HG03378 (cell line): ENCODE measurements at regions not wholly inside any gene's neighbourhood (a gene's known extent, or its start where the extent isn't known, plus 50 kb on each side); places are given as distances from the start of the nearest gene placed in this dataset.
"Not testable (repeated sequence)": the region's sequence is repeated elsewhere in the genome, so short reads cannot be mapped to it uniquely, and the experiment has no call there.

ENCODE experiments used
- ATAC-seq: cut with Tn5 transposase; IDR thresholded peaks from one replicate; pipeline ENCODE4 v1.9.1; 2021; ENCODE audit warnings: mild to moderate bottlenecking, moderate library complexity; ENCODE audit not compliant: unreplicated experiment

DNA sequence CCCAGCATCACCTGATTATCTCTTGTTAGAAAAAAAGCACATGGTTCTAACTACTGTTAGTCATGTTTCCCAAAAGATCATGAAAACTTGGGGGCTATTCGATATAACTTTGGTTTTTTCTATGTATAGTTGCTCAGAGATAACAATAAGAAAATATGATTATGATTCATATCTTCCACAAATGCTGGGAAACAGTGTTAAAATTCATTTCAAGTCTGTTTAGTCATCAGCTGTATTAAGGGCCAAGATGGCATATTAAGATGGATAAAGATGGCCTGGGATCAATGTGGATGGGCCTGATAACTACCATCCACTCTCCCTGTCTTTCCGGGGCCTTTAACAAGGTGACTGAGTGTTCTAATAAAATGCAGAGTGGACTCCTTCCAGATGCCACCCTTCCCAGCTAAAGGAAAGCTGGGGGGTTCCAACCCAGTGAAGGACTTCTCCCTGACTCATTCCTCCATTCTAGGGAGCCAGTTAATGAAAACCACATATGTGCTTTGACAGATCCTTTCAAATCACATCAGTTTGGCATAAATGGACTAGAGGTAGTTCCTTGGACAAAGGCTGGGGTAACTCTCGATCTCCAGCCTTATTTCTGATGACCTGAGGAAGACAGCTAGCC lies 221.6 kb downstream of the VAPA start:
- ATAC-seq, result no peak

DNA sequence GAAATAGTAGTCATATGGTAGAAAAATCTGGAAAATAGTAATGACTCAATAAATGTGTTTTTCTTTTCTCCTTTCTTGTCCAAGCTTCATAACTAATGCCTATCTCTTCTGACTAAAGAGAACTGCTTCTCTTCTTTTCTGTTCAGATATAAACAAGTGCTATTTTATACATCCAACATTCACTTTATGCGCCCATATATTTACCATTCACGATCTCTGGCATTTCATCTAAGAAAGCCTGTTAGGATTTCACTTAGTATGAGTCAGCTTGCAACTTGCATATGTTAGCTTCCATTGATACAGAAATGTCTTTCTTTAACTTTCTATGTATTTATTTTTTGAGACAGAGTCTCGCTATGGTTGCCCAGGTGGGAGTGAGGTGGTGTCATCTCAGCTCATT lies 224.9 kb downstream of the VAPA start:
- ATAC-seq, result no peak

DNA sequence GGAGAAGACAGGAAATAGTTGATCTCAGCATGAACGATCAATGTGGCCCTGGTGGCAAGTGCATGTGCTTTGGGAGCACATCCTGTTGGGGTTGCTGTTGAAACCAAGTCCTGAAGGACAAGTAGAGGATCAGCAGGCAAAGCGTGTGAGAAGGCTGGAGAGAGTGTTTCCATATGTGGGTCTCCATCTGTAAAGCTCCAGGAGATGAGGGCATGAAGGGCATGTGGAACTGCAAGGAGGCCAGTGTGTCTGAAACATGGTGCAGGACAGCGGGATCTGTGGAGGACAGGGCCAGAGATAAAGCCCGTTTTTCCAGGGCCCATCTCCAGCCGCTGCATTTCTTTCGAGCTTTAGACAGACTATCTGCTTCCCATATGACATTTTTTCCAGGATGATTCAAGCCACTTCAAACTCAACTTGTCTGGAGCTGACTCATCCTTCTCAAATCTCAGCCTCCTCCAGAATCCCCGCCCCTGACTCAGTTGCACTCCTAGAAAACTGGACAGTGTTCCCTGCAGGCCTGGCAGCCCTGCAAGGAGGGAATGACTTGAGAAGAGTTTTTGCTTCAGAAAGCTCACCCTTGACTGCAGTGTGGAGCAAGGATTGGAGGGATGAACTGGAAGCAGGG lies 226.1 kb downstream of the VAPA start:
- no peak for ATAC-seq

DNA sequence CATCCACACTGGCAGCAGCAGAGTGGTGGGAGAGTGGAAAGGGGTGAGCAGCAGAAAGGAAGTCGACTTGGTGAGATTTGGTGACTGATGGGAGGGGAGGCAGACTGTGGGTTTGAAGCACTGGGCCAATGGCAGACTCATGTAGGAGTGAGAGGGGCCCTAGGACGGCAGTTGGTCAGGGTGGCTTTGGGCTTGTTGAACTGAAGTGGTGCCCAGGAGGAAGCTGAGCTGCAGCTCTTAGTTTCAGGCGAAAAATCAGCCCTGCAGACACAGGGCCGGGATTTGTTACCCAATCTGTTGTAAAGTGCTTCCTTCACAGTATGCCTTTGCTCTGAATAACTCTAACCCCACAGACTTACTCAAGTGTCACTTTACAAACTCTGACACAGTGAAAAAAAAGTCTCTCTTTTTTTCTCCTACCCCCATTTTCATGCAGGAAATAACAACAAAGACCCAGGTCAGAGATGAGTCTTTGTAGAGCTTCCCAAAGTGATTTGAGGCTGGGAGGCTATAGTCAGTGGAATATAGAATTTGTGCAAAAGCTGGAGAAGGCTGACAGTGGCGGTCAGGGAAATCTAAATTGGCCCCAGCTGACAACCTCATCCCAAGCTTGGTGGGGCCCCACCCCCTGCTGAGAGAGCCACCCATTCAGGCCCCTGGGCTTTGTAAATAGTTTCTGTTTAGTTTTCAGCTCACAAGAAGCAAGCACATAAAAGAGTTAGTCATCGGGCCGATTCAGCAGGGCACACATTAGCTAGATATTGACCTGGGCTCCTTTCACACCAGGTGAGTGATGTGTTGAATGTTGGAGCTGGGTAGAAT lies 226.9 kb downstream of the VAPA start:
- ATAC-seq, result no peak

DNA sequence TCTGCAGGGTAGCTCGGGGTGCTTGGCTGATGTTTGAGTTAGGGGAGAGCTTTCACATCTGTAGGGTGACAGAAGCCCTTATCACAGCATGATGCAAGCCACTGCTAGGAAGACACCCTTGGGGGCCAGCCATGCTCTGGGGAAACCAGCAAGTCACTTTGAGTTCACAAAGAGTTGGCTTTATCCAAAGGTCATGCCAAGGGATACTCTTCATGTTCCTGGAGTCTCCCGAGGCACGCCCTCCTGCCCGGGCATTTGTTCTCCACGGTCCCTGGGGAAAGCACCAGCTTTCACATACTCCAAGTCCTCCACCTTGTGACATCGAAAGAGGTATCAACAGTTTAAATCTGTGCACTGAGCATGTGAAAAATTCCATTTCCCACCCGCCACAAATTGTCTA lies 227.7 kb downstream of the VAPA start:
- ATAC-seq, result no peak

DNA sequence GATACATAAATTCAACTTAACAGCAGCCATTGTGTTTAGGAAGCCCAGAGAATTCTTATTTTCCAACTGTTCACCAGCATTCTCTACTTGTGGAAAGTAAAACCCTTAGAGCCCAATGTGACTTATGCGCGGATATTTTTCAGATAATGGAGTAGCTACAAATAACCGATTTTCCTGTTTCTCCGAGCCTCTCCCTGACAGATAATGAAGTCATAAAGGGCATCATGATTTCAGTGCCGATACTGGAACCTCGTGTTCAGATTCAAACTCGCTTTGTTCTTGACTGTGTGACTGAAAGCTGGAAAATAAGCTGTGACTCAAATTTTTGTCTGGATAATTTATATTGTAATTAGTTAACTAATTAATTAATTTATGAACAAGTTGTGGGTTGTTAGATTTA lies 228.2 kb downstream of the VAPA start:
- no peak for ATAC-seq

DNA sequence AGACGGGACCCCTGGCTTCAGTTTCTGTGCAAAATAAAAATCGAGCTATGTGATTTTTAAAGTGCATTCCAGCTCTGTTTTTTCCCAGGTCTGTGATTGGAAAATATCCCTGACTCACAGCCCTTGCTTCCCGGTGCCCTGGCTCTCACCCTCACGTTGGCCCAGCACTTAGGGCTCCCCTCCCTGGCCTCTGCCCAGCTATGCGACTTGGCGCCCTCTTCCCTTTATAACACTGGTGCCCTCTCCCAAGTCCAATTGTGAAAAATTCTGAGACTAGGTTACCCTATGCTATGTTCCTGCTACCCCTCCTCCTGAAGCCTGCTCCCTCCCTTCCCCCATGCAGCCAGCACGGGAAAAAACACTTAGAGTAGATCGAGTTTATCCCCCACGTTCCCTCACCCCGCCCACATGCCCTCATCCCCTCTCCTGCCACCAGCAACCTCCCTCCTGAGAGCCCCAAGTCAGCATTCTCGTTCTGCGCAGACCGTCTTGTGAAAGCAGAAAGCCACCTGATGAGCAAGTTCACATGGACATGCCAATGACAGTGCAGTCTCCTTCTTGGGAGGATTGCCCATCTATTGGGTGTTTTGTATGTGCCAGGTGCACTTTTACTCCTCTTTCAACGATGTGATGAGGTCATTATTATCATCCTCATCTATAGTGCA lies 228.8 kb downstream of the VAPA start:
- no peak for ATAC-seq

DNA sequence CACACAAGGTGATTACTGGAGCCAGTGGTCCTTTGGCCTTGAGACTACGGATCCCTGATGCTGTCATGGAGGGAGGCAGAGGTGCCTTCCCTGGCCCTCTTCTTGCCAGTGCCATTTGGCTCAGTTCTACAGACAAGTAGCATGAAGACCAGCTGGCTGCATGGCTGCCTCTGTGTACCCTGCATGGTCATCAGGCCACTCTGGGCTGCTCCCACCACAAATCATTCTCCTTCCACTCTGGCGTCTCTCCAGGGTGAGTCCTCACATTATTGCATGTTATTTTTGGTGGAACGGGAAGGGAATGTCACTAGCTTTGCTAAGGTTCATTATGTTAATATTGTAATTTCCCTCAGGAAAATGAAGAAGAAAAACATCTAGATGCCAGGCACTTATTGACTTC lies 229.8 kb downstream of the VAPA start:
- no peak for ATAC-seq

DNA sequence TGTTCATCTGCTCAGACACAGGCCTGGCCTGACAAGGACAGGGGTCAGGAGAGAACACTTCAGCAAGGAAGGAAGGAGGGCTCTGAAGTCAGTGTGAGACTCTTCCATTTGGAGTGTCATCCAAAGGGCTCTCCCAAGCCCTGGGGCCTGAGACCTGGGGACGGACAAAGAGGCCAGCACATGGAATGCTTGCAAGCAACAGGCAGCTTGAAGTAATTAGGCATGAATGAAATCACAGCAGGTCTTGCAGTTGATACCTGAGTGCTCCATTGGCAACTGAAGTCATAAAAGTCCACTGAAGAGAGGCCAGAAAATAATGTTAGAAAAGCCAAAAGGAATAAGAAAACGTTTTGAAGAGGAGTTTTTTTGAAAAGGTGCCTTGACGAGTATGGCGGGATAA lies 231.7 kb downstream of the VAPA start:
- ATAC-seq, result no peak

DNA sequence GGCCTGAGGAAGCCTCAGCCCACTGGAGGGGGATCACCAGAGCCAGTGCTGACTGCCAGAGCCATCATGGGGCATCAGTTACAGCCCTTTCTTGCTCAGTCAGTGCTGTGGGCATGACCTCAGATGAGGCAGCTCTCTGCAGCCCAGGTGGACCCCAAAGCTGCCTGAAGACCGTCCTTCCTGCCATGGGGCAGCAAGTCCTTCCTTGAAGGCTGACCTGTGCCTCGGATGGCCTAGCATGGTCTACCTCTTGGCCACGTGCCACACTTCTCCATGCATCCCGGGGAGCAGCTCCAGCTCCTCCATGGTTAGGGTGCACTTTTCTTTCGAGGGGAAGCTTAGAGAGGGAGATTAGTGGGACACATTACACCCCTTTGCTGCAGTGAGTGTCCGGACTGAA lies 233.4 kb downstream of the VAPA start:
- ATAC-seq, result no peak

DNA sequence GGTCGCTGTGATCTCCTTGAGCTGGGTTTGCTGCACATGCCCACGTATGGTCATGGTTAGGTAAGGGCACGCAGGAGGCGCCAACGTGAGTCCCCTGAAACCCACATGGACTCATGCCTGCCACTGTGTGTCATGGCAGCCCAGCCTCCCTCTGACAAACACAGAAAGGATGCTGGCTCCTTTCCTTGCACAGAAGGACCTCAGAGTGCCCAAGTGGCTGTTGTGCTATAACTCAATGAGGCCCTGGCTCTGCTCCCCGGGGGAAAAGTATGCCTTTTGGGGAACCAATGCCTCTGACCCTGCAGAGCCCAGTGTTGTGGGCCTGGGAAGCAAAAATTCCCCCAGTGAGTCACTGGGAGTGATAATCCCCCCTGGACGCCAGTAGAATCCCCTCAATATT lies 233.9 kb downstream of the VAPA start:
- ATAC-seq, result no peak

DNA sequence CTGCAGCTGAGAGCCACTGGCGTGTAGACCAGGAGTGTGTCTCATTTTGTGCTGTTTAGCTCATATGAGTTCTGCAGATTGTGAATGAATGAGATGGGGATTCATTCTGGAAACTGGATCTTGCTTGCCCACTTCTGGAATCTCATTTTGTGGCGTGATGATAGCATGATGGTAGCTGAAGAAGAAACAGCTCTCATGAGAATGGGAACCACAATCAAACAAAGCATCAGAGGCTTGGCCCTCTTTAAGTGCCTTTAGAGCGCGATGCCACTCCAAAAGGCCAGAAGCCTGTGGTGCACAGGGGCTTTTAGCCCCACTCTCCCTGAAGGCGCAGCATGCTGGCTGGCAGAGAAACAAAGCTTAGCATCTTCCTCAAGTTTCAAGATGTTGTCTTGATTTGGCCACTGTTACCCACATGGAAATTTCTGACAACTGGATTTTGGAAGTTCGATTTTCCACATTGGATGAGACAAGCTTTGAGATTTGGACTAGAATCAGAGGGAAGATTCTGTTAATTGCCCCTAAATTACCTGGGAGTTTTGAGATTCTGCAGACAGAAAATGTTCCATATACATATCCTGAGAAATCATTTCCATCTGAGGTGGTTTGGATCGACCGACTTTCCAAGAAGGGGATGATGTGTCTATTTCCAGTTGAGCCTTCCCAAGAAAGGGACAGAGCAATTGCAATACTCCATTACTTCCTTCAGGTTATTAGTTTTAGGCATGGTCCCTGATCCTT lies 234.5 kb downstream of the VAPA start:
- no peak for ATAC-seq

DNA sequence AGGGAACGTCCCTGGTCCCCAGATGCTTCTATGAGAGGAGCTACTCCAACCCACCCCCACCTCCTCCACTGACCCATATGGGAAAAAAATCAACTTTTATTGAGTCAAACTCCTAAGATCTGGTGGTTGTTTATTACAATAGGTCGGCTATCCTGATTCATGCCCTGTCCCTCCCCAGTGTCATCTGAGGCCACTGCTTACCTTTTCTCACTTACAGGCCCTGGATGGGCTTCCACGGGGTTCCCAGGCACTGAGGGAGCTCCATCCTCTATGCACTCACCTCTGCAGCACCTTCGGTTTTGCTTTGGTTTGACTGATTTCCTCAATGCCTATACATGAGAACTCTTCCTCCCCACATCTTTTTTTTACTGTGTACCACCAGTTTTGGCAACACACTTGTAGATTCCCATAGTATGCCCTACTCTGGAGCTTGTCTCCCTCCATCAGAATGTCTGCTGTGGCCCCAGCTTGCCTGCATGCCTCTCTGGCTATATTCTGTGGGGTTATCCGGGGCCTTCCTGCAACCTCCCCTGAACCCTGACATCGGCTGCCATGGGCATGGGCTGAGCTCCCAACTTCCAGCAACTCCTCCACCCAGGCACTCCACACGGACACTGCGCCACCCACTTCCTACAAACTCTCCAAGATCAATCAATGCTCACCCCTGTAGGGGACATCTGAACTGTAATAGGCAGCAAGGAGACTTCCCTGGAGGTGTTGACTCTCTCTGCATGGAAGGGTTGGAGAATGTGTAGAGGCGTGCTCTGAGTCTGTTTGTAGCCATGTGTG lies 236.1 kb downstream of the VAPA start:
- no peak for ATAC-seq

DNA sequence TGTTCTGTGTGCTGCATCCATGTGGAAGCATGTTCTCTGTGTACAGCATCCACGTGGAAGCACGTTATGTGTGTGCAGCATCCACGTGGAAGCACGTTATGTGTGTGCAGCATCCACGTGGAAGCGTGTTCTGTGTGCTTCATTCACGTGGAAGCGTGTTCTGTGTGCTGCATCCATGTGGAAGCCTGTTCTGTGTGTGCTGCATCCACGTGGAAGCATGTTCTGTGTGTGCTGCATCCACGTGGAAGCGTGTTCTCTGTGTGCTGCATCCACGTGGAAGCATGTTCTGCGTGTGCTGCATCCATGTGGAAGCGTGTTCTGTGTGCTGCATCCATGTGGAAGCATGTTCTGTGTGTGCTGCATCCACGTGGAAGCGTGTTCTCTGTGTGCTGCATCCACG lies 236.8 kb downstream of the VAPA start:
- ATAC-seq, result not testable (repeated sequence)

DNA sequence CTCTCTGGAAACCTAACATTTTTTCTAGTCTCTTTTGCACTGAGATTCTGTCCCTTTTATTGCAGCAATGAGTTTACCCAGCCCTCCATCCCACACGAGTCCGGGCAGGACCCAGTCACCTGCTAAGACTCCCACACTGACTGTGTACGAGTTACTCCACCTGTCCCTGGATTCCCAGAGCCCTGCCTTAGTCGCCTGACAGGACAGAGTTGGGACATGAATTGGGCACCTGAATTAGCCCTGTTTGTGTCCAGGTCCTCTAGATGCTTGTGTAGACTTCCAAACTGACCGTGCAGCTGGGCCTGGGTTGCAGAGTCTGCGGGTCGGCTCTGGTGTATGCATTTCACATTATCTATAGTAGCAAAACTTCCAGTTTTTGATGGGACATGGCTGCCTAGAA lies 238.7 kb downstream of the VAPA start:
- no peak for ATAC-seq

DNA sequence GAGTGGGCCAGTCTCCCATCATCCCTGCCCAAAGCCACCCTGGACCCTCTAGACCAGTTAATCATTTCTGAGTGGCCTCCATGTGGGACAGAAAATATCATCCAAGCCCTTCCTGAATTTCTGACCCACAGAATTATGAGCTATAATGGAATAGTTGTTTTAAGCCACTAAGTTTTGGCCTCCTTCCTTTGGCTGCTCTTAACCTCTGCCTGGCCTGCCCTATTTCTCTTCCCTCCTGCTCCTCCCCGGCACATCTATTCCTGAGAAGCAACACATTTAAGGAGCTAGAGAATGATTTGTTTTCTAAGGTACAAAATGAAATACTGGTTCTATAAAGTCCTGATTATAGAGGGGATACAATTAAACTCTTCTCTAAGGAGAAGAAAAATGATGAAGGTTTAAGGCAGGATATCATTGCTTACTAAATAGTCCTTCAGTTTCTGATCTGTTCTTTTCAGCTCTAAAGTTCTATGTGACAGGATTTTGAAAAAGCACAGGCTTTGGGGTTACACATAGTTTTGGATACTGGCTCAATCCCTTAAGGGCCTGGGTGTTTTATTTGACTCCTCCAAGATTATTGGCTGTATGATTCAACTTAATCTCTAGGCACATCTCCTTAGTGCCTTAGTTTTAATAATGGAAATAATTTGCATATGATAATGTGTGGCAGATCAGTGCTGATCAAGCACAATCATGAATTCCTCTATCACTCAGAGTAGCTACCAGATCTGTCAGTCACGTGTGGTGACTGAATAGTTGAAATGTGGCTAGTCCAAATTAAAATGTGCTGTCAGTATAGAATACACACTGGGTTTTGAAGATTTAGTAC lies 240.3 kb downstream of the VAPA start:
- ATAC-seq, result no peak

DNA sequence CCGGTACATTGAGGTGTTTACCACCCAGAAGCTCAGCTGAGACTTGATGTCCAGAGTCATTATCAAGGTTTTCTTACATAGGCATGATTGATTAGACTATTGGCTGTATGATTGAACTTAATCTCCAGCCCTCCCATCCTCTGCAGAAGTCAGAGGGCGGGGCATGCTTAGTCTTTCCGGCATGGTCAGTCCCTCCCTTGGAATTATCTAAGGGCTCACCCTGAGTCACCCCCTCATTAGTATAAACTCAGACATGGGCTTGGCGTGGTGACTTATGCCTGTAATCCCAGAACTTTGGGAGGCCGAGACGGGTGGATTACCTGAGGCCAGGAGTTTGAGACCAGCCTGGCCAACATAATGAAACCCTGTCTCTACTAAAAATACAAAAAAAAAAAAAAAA lies 243.9 kb downstream of the VAPA start:
- no peak for ATAC-seq

DNA sequence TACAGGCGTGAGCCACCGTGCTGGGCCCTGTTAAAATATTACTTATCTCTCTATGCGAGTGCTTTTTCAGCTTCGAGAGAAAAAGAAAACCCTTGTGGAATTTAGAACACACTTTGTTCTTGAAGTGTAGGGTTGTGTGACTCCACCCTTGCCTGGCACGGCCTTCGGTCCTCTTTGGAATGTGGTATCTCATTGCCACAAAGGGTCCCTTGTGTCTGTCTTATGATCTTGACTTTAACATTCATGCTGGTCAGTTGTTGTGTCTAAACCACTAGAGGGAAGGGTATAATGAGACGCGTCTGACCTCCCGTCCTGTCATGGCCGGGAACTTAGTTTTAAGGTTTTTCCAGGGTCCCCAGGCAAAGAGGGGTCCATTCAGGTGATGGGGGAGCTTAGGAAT lies 246.4 kb downstream of the VAPA start:
- ATAC-seq, result no peak

DNA sequence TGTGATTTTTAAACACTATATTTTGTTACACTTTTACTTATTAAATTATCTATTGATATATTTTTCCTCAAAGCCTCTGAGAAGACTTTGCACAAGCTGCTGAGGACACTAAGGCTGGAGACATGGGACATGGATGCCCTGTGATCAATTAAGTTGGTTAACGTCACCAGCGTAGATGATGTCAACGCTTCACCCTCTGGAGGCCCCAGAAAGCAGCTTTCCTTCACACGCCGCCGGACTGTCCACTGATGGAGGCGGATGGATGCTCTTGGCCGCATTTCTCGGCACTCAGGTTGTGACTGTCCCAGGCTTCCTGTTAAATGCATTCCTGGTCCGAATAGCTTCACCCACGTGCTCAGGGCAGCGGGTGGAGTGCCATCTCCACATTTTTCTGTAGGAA lies 247.5 kb downstream of the VAPA start:
- no peak for ATAC-seq
